Keratinocyte (primary cell): ENCODE measurements at regions not wholly inside any gene's neighbourhood (a gene's known extent, or its start where the extent isn't known, plus 50 kb on each side); places are given as distances from the start of the nearest gene placed in this dataset.

Source experiments
- DNase-seq: peaks from one replicate; pipeline ENCODE4 v3.0.0-alpha.2; 2011; ENCODE audit warnings: low read depth, missing footprints, low spot score
- FAIRE-seq: peaks from 2 replicates; lab custom pipeline; 2011; peaks lifted over from hg19 to GRCh38; lab: Jason Lieb, UNC
- H2AFZ ChIP-seq: 2 replicates; pipeline ENCODE4 v1.6.0; 2012; ENCODE audit warnings: low read length, control low read depth, inconsistent platforms; ENCODE audit not compliant: control insufficient read depth
- H3K27ac ChIP-seq: 2 replicates; pipeline ENCODE4 v1.5.1; 2011; ENCODE audit warnings: low read length; ENCODE audit not compliant: control insufficient read depth, insufficient read depth
- H3K27me3 ChIP-seq: 3 replicates; pipeline ENCODE4 v1.6.0; 2011; ENCODE audit warnings: low read length; ENCODE audit not compliant: control insufficient read depth, insufficient read depth; ENCODE audit errors: extremely low read depth
- H3K36me3 ChIP-seq, 2 experiments: 2 replicates in 1 of 2; 3 replicates in 1 of 2; pipeline ENCODE4 v1.5.1; 2011; ENCODE audit warnings: low read length in 2 of 2, mild to moderate bottlenecking in 1 of 2; ENCODE audit not compliant: control insufficient read depth in 2 of 2, insufficient read depth in 2 of 2; ENCODE audit errors: extremely low read depth in 1 of 2
- H3K4me1 ChIP-seq: 3 replicates; pipeline ENCODE4 v1.5.1; 2011; ENCODE audit warnings: low read length; ENCODE audit not compliant: control insufficient read depth, insufficient read depth; ENCODE audit errors: extremely low read depth
- H3K4me2 ChIP-seq: 3 replicates; pipeline ENCODE4 v1.6.0; 2011; ENCODE audit warnings: low read depth, low read length; ENCODE audit not compliant: control insufficient read depth, insufficient read depth; ENCODE audit errors: extremely low read depth
- H3K4me3 ChIP-seq, 3 experiments: fragments of 200-600 bp in 1 of 3; sonication (generic) in 1 of 3; 2 replicates in 2 of 3; 3 replicates in 1 of 3; pipeline ENCODE4 v1.5.1; 2011 to 2016; ENCODE audit warnings: low read length in 3 of 3, mild to moderate bottlenecking in 3 of 3, control low read depth in 2 of 3, inconsistent platforms in 1 of 3, low read depth in 1 of 3, mixed read lengths in 1 of 3, mixed run types in 1 of 3, moderate library complexity in 1 of 3; ENCODE audit not compliant: control insufficient read depth in 2 of 3, insufficient read depth in 2 of 3; ENCODE audit errors: extremely low read depth in 1 of 3
- H3K79me2 ChIP-seq: 2 replicates; pipeline ENCODE4 v1.6.0; 2012; ENCODE audit warnings: low read length; ENCODE audit not compliant: control insufficient read depth, insufficient read depth
- H3K9ac ChIP-seq: 3 replicates; pipeline ENCODE4 v1.6.0; 2011; ENCODE audit warnings: low read length; ENCODE audit not compliant: control insufficient read depth, insufficient read depth; ENCODE audit errors: extremely low read depth
- H3K9me1 ChIP-seq: 3 replicates; pipeline ENCODE4 v1.6.0; 2011; ENCODE audit warnings: low read length; ENCODE audit not compliant: control insufficient read depth, insufficient read depth; ENCODE audit errors: extremely low read depth
- H3K9me3 ChIP-seq: 2 replicates; pipeline ENCODE4 v1.5.1; 2012; ENCODE audit warnings: low read depth, low read length; ENCODE audit not compliant: control insufficient read depth
- H4K20me1 ChIP-seq: 3 replicates; pipeline ENCODE4 v1.6.0; 2011; ENCODE audit warnings: low read length; ENCODE audit not compliant: control insufficient read depth, insufficient read depth; ENCODE audit errors: extremely low read depth
- EZH2 ChIP-seq: IDR thresholded peaks from one replicate; pipeline ENCODE4 v1.6.1; 2012; ENCODE audit warnings: inconsistent platforms, mild to moderate bottlenecking, low read length, moderate library complexity
- dilution Hi-C: fragments of 300-500 bp; cut with MboI; formaldehyde crosslinking; loops from one replicate; pipeline ENCODE4 v1.7.0; 2020; ENCODE audit warnings: low sequenced_read_pairs; ENCODE audit not compliant: extremely low pct_ligation_motif_present
- TF ChIP-seq, protein P1 (sequence below), 3 experiments: IDR thresholded peaks in 1 of 3; conservative IDR thresholded peaks in 1 of 3; optimal IDR thresholded peaks in 1 of 3; 2 replicates in 2 of 3; 3 replicates in 1 of 3; pipeline versions ENCODE3 to v1.5.1; 2011; ENCODE audit warnings: low read length in 3 of 3, mild to moderate bottlenecking in 3 of 3, moderate library complexity in 2 of 3, control low read depth in 1 of 3, inconsistent platforms in 1 of 3; ENCODE audit not compliant: insufficient read depth in 2 of 3; ENCODE audit errors: extremely low read depth in 1 of 3

DNA sequence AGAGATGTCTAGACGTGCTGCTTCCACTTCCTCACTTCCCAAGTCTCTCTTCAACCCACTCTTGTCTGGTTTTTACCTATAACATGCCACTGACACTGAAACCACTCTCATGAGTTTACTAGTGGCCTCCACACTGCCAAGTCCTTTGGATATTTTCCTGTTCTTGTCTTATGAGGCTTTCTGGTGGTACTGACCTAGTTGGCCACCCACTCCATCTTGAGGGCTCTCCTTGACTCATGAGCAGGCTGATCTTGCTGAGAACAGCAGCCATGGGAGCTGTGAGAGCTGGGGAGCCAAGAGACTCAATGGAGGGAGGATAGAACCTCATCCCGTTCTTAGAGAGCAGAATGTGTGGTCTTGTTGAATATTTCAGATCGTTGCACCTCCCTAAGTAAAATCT lies 283.4 kb upstream of the PRDM1 start:
- H3K4me2 ChIP-seq = no peak overlapping the region
- H2AFZ ChIP-seq = no peak overlapping the region
- peak overlapping the region; percentile 3 for H3K27ac ChIP-seq
- no peak for DNase-seq
- no peaks in the 10 kb centered on the region for H4K20me1 ChIP-seq
- H3K79me2 ChIP-seq = no peaks in the 10 kb centered on the region
- no peaks in the 10 kb centered on the region for H3K9me1 ChIP-seq
- H3K4me3 ChIP-seq = no peak overlapping the region
- no peak overlapping the region for H3K9ac ChIP-seq
- H3K4me1 ChIP-seq = peaks cover 30% of the 10 kb centered on the region
- peak; percentile 20 for FAIRE-seq
- no peaks in the 10 kb centered on the region for H3K9me3 ChIP-seq
- TF ChIP-seq, protein P1, sequence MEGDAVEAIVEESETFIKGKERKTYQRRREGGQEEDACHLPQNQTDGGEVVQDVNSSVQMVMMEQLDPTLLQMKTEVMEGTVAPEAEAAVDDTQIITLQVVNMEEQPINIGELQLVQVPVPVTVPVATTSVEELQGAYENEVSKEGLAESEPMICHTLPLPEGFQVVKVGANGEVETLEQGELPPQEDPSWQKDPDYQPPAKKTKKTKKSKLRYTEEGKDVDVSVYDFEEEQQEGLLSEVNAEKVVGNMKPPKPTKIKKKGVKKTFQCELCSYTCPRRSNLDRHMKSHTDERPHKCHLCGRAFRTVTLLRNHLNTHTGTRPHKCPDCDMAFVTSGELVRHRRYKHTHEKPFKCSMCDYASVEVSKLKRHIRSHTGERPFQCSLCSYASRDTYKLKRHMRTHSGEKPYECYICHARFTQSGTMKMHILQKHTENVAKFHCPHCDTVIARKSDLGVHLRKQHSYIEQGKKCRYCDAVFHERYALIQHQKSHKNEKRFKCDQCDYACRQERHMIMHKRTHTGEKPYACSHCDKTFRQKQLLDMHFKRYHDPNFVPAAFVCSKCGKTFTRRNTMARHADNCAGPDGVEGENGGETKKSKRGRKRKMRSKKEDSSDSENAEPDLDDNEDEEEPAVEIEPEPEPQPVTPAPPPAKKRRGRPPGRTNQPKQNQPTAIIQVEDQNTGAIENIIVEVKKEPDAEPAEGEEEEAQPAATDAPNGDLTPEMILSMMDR (optimal IDR thresholded peaks at IDR 0.05 in 1 of 3, IDR thresholded peaks at IDR 0.05 in 1 of 3, conservative IDR thresholded peaks at IDR 0.05 in 1 of 3; ENCODE audit: extremely low read depth in 1 of 3, insufficient read depth in 2 of 3, low read length in 3 of 3) = no peak
- no peak for TF ChIP-seq EZH2
- dilution Hi-C loops = no loop called here
- H3K36me3 ChIP-seq = no peaks in the 10 kb centered on the region
- no peaks in the 10 kb centered on the region for H3K27me3 ChIP-seq

DNA sequence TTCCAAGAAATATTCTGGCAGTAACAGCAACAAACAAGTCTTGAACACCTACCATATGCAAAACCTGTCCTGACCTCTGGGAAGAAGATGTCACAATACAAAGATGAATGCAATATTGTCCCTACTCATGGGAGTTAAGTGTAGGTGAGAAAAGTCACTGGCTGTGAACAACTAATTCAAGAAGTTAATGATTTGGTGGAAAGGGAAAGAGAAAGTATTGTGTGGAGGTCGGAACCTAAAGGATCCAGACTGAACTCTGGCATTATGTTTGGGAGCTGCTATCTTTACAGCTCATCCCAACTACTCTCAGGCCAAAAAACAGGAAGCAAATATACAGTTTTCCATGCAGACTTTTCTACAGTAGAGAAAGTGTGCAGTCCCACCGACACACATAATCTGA lies 285.3 kb upstream of the PRDM1 start:
- peaks cover 31% of the 10 kb centered on the region for H3K4me1 ChIP-seq

More for the DNA sequence above, 285.3 kb upstream of the PRDM1 start:
- Histone ChIP-seq H3K36me3 (no peaks in the 10 kb centered on the region), H3K9me1 (no peaks in the 10 kb centered on the region), H3K9me3 (no peaks in the 10 kb centered on the region), H3K27me3 (no peaks in the 10 kb centered on the region), H3K4me3 (no peak overlapping the region), H2AFZ (no peak overlapping the region), H4K20me1 (no peaks in the 10 kb centered on the region), H3K4me2 (no peak overlapping the region), H3K27ac (no peak overlapping the region), H3K79me2 (no peaks in the 10 kb centered on the region), H3K9ac (no peak overlapping the region)
- dilution Hi-C loops = no loop called here
- no peak for DNase-seq
- TF ChIP-seq, protein P1 (optimal IDR thresholded peaks at IDR 0.05 in 1 of 3, IDR thresholded peaks at IDR 0.05 in 1 of 3, conservative IDR thresholded peaks at IDR 0.05 in 1 of 3; ENCODE audit: extremely low read depth in 1 of 3, insufficient read depth in 2 of 3, low read length in 3 of 3) = no peak
- FAIRE-seq = no peak
